Kasumi-1 (cell line): ENCODE measurements at regions not wholly inside any gene's neighbourhood (a gene's known extent, or its start where the extent isn't known, plus 50 kb on each side); places are given as distances from the start of the nearest gene placed in this dataset.

Experiments
- DNase-seq, 2 experiments: peaks; one replicate each; lab custom pipeline; 2025; lab: John Stamatoyannopoulos, UW

DNA sequence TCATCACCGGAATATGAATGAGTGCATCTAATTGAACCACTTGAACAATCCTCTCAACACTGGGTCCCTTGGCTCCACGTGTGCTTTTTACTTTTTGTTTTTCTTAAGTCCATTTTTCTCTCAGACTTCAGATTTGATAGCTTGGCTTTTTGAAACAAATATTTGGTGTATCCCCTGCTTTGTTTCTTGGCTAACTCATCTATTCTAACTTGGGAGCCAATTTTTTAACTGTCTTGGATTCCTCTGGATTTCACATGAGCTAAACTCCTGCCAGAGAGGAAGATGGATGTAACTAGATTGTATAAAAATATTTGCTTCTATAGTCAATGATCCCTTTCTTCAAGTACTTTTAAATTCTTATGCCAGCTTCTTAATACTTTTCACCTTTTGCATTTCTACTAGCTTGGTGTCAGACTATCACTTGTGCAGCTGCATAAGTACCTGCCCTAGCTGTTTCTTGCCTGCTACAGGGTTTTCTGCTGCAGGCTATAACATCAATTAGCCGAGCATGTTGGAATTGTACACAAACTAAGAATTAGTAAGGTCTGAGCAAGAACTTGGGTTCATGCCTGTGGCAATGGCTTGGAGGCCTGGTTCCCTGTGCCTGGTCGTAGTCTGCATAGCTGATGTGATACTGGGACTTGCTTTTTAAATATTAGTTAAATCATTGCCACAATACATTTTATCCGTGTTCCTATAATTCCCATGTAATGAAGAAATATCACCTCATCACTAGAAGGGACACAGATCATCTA, 281.5 kb downstream of the EN1 start:
- no peak for DNase-seq

DNA sequence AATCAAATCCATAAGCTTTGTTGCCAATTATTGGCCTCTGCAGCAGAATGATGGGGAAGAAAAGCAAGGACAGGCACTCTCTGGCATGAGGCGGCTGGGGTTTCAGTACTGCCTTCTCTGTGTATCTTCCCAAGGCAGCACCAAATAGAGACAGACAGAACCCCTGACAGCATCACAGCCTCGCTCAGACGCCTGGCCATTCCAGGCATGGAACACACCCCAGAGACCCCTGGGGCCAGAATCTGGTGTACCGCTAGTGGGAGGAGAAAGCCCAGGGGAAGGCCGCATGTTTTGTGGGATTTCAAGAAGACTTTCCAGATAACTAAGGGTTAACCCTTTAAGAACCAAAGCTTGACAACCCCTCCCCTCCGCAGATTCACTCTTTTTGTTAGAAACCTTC, 282.1 kb downstream of the EN1 start:
- DNase-seq = no peak

DNA sequence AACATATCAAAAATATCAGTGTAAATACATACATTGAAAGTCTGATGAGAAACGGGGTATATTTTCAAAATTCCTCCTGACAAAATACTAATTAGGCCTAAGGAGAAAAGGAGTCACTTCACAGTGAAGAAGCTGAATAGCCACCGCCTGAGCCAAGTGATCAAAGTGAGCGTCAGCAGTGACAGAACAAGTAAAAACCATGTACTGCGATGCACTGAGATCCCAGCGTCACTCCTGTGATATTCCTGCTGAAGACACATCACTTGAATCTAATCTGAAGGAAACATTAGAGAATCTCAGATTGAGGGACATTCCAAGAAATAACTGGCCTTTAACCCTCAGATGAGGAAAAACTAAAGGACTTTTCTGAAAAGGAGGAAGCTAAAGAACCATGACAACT, 285.3 kb downstream of the EN1 start:
- no peak for DNase-seq

GRCh38 chr2:118558846-118559245, 288.6 kb downstream of the EN1 start:
- no peak for DNase-seq

GRCh38 chr2:118557791-118558190, 289.7 kb downstream of the EN1 start:
- DNase-seq = no peak

GRCh38 chr2:118557016-118557415, 290.4 kb downstream of the EN1 start:
- no peak for DNase-seq

GRCh38 chr2:118554616-118555015, 292.8 kb downstream of the EN1 start:
- no peak for DNase-seq

DNA sequence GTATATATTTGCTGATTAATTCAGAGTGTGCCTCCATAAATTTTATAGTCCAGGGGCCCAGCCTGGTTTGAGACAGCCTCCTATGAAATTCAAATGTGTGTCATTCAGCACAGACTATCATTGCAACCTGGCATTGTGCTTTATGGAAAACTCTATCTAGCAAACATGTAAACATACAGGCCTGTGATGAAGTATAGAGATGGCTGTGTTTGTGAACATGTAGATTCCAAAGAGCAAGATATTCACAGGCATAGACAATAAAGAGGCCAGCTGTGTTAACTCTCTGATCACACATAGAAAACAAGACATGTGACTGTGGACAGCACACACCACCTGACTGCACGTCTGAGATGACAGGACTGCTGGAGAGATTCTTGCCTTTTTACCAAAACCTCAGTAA, 297.9 kb downstream of the EN1 start:
- no peak for DNase-seq

- DNase-seq = no peak
Observed at GRCh38 chr2:118548880-118549488, 298.5 kb downstream of the EN1 start.

DNA sequence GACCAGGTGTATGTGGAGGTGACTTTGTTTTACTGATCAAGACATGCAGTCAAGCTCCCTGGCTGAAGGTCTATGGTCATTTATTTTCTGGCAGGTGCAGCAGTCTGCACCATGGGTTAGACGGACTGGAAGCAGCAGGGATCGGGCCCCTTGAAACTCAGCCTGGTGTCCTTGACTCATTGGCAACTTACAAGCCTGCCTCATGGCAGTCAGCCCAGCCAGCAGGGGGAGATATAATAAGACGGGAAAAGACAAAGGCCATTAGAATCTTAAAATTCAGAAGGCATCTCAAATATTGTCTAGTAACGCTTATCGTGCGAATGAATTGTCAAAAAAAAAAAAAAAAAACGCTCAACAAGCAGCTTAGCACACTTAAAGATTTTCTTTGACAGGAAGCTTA, 308.2 kb downstream of the EN1 start:
- no peak for DNase-seq

DNA sequence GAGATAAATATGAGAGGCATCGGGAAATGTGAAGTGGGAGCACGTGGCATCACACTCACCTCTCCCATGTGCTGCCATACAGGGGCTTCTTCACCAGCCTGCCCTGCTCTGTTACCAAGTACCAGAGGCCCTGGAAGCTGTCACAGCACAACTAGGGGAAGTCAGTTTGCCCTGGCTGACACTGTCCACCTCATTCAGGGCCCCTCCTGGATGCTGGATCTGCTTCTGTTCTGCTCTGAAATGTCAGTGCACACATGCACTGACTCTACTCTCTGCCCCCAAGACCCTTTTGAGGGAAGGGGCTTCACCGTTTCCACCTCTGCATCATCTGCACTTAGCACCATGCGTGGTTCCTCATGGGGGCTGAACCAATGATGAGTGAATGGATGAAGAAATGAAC, 311.1 kb downstream of the EN1 start:
- no peak for DNase-seq

- no peak for DNase-seq
Observed at GRCh38 chr2:118535818-118536212, 311.6 kb downstream of the EN1 start.

- no peak for DNase-seq
Observed at GRCh38 chr2:118535171-118535817, 312.2 kb downstream of the EN1 start.

DNA sequence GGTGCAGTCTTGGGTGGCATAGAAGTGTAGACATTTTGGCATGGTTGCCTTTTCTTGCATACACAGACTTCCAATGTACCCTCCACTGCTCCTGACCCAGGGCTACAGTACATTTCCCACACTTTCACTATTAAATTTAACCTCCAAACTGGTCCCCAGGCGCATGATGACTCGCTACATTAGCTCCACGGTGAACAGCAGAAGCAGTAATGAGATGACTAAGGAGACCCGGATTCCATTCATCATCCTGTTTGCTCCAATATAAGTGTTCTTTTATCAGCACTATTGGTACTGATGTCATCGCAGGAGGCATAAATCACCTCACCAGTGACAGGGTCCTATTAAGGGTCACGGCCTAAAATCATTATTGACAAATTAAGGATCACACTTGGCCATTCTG, 316.5 kb downstream of the EN1 start:
- no peak for DNase-seq

DNA sequence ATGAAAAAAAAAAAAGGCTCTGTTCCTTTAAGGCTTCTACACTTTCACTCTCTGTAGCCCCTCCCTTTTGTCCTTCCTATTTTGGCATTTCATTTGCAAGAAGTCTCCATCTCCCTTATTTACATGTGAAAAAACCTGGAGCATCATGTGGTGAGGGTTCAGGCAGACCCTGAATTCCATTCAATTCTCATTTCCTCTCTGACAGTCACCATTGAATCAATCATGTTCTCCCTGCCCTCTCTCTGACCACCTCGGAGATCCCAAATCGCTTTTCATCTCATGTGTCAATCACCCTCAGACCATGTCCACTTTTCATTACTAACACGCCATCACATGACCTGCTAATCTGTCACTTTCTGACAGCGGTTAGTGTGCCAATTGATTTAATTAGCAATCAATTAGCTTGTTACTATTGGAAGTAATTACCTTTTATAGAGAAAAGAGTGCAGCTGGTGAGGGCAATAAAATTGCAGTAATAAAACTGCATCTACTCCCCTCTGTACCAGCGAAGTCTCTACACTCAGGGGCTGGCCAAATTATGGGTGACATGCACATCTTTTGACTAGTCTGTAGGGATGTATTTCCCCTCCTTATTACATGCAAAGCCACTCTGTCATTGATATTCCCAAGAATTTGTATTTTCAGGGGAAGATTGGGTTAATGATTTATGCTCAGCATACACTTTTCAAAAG, 317.4 kb downstream of the EN1 start:
- no peak for DNase-seq

DNA sequence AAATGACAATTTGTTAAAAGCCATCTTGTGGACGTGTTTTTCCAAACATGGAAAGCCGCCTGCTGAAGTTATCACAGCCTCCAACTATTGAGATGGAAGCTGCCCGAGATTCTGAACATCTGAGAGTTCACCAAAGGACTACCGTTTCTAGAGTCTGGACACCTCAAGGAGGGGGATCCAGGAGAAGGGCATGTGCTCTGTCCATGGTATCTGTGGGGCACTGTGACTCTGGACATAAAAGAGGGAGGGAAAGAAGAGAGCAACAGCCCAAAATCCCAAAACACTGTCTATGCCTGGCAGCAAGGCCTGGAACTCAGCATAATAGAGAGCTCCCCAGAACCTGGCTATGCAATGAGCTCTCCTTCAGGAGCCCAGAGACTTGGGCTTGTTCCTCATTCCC, 319.9 kb downstream of the EN1 start:
- DNase-seq = no peak

DNA sequence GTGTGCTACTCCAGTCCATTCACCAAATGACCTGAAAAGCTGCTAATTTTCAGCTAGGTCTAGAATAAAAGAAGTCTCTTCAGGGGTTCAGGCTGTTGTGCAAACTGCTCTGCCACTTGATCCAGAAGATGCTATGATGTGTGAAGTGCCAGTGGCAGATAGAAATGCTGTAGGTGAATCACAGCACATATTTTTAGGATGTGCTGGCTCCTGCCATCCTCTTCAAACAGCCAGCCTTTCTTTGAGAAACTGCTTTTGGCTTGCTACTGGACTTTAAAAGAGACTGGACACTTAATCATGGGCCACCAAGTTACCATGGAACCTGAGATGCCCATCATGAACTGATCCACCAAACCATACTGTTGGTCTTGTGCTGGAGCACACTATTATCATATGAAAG, 322.1 kb downstream of the EN1 start:
- no peak for DNase-seq

- no peak for DNase-seq
Observed at GRCh38 chr2:118524911-118525310, 322.5 kb downstream of the EN1 start.

DNA sequence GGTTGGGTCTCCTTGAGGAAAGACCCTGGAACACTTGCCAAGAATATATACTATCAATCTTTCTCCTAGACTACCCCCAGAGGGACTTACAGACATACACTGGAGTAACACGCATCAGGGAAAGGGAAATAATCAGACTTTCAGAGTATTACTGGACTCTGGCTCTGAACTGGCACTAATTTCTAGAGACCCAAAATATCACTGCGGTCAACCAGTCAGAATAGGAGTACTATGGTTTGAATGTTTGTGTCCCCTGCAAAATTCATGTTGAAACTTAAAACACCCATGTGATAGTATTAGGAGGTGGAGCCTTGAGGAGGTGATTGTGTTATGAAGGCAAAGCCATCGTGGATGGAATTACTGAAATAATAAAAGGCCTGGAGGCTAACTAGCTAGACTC, 323.7 kb downstream of the EN1 start:
- DNase-seq = no peak

GRCh38 chr2:118521960-118522359, 325.5 kb downstream of the EN1 start:
- no peak for DNase-seq

- DNase-seq = no peak
Observed at GRCh38 chr2:118521272-118521671, 326.2 kb downstream of the EN1 start.

DNA sequence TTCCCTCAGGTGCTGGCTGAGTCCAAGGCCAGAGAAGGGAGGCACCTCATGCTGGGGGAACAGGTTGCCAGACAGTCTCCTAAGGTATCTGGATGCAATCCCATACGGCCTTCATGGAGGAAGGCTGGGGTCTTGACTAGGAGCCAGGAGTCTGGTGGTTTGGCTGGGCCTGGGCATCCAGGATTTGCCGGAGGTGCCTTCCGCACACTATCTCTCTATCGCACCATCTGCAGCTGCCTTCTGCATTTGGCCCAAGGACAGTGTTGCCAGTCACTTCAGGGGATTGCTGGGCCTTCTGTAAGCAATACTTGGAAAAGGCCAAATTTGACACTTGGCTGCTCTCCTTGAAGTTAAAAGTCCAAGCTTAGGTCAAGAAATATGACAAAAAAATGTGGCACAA, 327.2 kb downstream of the EN1 start:
- DNase-seq = no peak

GRCh38 chr2:118519511-118519910, 327.9 kb downstream of the EN1 start:
- DNase-seq = no peak
